HG03103 (cell line): ENCODE measurements at regions not wholly inside any gene's neighbourhood (a gene's known extent, or its start where the extent isn't known, plus 50 kb on each side); places are given as distances from the start of the nearest gene placed in this dataset.
"Not testable (repeated sequence)": the region's sequence is repeated elsewhere in the genome, so short reads cannot be mapped to it uniquely, and the experiment has no call there.

Experiments
- ATAC-seq: cut with Tn5 transposase; IDR thresholded peaks from one replicate; pipeline ENCODE4 v1.9.1; 2021; ENCODE audit warnings: low read depth; ENCODE audit not compliant: unreplicated experiment

GRCh38 chr18:60067426-60068210, 167.8 kb downstream of the PMAIP1 start:
- ATAC-seq = no peak

- ATAC-seq = no peak
Measured at GRCh38 chr18:60066219-60066975, 166.6 kb downstream of the PMAIP1 start.

GRCh38 chr18:60064271-60064670, 164.5 kb downstream of the PMAIP1 start:
- ATAC-seq = no peak

- not testable (repeated sequence) for ATAC-seq
Measured at GRCh38 chr18:60062831-60063230, 163.0 kb downstream of the PMAIP1 start.

GRCh38 chr18:60062396-60062795, 162.6 kb downstream of the PMAIP1 start:
- no peak for ATAC-seq

- no peak for ATAC-seq
Measured at GRCh38 chr18:60060578-60060977, 160.8 kb downstream of the PMAIP1 start.

GRCh38 chr18:60060026-60060425, 160.2 kb downstream of the PMAIP1 start:
- no peak for ATAC-seq

GRCh38 chr18:60059216-60059615, 159.4 kb downstream of the PMAIP1 start:
- no peak for ATAC-seq

- ATAC-seq = no peak
Measured at GRCh38 chr18:60053747-60054304, 154.0 kb downstream of the PMAIP1 start.

- ATAC-seq = no peak
Measured at GRCh38 chr18:60050821-60051220, 151.0 kb downstream of the PMAIP1 start.

- no peak for ATAC-seq
Measured at GRCh38 chr18:60049172-60049571, 149.4 kb downstream of the PMAIP1 start.

GRCh38 chr18:60047556-60047955, 147.8 kb downstream of the PMAIP1 start:
- ATAC-seq = no peak

- ATAC-seq = no peak
Measured at GRCh38 chr18:60044290-60045006, 144.7 kb downstream of the PMAIP1 start.

GRCh38 chr18:60040971-60041370, 141.2 kb downstream of the PMAIP1 start:
- ATAC-seq = no peak

- no peak for ATAC-seq
Measured at GRCh38 chr18:60038731-60039130, 138.9 kb downstream of the PMAIP1 start.

GRCh38 chr18:60027397-60027796, 127.6 kb downstream of the PMAIP1 start:
- no peak for ATAC-seq

GRCh38 chr18:60024857-60025256, 125.1 kb downstream of the PMAIP1 start:
- no peak for ATAC-seq

- no peak for ATAC-seq
Measured at GRCh38 chr18:60024345-60024744, 124.5 kb downstream of the PMAIP1 start.

GRCh38 chr18:60022671-60023276, 123.0 kb downstream of the PMAIP1 start:
- peak; percentile 64 for ATAC-seq

GRCh38 chr18:60021556-60021955, 121.8 kb downstream of the PMAIP1 start:
- ATAC-seq = no peak
